A673 (cell line): ENCODE measurements at regions not wholly inside any gene's neighbourhood (a gene's known extent, or its start where the extent isn't known, plus 50 kb on each side); places are given as distances from the start of the nearest gene placed in this dataset.

Experiments used
- BruUV-seq: library from RNA; stranded (reverse); fragments of 400-500 nt; replicated peaks from 2 replicates; lab custom pipeline; 2021; lab: Mats Ljungman, UMichigan
- CTCF ChIA-PET: fragments of 300-600 bp; sonication (Branson Sonifier 250); formaldehyde crosslinking; loops from one replicate; lab custom pipeline; 2022; ENCODE audit warnings: antibody characterized with exemption; lab: Charles Lee
- POLR2A ChIA-PET: fragments of 300-600 bp; sonication (Branson Sonifier 250); formaldehyde crosslinking; loops from one replicate; lab custom pipeline; 2022; ENCODE audit warnings: antibody characterized with exemption; ENCODE audit not compliant: low non-redundant PET; lab: Charles Lee
- DNase-seq: peaks from one replicate; pipeline ENCODE4 v3.0.0-alpha.2; 2015; ENCODE audit warnings: low spot score
- H3K27ac ChIP-seq: fragments of 200-600 bp; sonication (generic); 2 replicates; pipeline ENCODE4 v1.5.1; 2016; ENCODE audit warnings: mixed run types, low read depth, mild to moderate bottlenecking, mixed read lengths, antibody characterized with exemption, low read length; ENCODE audit not compliant: poor library complexity, severe bottlenecking
- H3K27me3 ChIP-seq: fragments of 200-600 bp; sonication (generic); replicated peaks from 2 replicates; pipeline ENCODE4 v1.6.1; 2017; ENCODE audit warnings: mixed run types, low read depth, mild to moderate bottlenecking, mixed read lengths, antibody characterized with exemption, low read length; ENCODE audit not compliant: insufficient read depth, poor library complexity
- H3K36me3 ChIP-seq: fragments of 200-600 bp; sonication (generic); 2 replicates; pipeline ENCODE4 v1.6.1; 2016; ENCODE audit warnings: mixed run types, mild to moderate bottlenecking, mixed read lengths, antibody characterized with exemption, low read length; ENCODE audit not compliant: insufficient read depth, poor library complexity, severe bottlenecking
- H3K4me1 ChIP-seq: fragments of 200-600 bp; sonication (generic); 2 replicates; pipeline ENCODE4 v1.6.1; 2017; ENCODE audit warnings: mixed run types, mild to moderate bottlenecking, mixed read lengths, antibody characterized with exemption, low read length; ENCODE audit not compliant: insufficient read depth, poor library complexity, severe bottlenecking
- H3K4me3 ChIP-seq: fragments of 200-600 bp; sonication (generic); 2 replicates; pipeline ENCODE4 v1.5.1; 2016; ENCODE audit warnings: low read depth, mixed run types, mild to moderate bottlenecking, mixed read lengths, low read length; ENCODE audit not compliant: poor library complexity, severe bottlenecking
- H3K9me3 ChIP-seq: fragments of 200-600 bp; sonication (generic); 2 replicates; pipeline ENCODE4 v1.6.1; 2016; ENCODE audit warnings: mixed run types, low read depth, mild to moderate bottlenecking, mixed read lengths, antibody characterized with exemption, low read length; ENCODE audit not compliant: poor library complexity, severe bottlenecking
- EZH2 ChIP-seq: fragments of 200-600 bp; sonication (generic); IDR thresholded peaks from 2 replicates; pipeline ENCODE4 v1.6.1; 2017; ENCODE audit warnings: borderline replicate concordance, low read depth, mild to moderate bottlenecking, mixed read lengths, antibody characterized with exemption, low read length; ENCODE audit not compliant: poor library complexity, severe bottlenecking
- intact Hi-C: fragments of 100-400 bp; cut with micrococcal nuclease; formaldehyde crosslinking; loops from one replicate; pipeline ENCODE4 v1.10.0; 2022; ENCODE audit not compliant: unreplicated experiment
- TF ChIP-seq, protein P1 (sequence below): fragments of 300-800, 200-600 bp; sonication (generic); conservative IDR thresholded peaks from 2 replicates; pipeline ENCODE4 v1.5.1; 2017; ENCODE audit warnings: low read depth, mild to moderate bottlenecking, antibody characterized with exemption, low read length, moderate library complexity, mixed read lengths

DNA sequence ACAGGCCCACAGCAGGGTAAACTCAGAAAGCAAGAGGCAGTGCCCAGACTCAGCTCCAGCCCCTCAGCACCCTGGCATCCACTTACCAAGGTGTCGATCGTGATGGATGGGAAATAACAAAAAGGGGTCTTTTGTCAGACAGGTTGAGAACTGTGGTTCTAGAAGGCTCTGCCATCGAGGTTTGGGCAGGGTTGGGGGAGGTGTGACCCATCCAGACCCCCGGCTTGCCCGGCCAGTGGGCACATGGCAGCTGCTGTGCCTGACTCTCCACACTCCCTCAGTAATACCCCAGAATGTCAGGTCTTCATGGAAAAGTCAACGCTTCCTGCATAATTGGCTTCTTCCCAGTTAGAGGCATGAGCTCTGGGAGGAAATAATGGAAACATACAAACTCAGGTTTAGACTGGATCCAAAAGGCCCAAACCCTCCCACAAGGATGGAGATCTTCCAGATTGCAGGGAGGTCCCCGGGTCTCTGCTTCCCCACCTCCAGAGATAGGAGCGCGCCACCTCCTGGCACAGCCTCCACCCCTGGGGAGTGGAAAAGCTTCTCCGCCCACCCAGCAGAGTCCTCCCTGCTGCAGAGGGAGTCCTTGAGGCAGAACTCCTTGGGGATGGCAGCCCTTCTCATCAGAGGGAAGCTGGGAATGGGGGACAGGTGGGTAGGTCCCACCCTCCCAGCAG lies 149.8 kb upstream of the IQSEC1 start:
- POLR2A ChIA-PET, result no interaction called here
- Histone ChIP-seq H3K27ac (no peak overlapping the region), H3K4me3 (no peak overlapping the region), H3K4me1 (no peaks in the 10 kb centered on the region), H3K9me3 (no peaks in the 10 kb centered on the region), H3K36me3 (no peaks in the 10 kb centered on the region), H3K27me3 (no peaks in the 10 kb centered on the region)
- CTCF ChIA-PET, result no interaction called here
- no peak for DNase-seq
- no TSS peak for BruUV-seq
- TF ChIP-seq, protein P1, sequence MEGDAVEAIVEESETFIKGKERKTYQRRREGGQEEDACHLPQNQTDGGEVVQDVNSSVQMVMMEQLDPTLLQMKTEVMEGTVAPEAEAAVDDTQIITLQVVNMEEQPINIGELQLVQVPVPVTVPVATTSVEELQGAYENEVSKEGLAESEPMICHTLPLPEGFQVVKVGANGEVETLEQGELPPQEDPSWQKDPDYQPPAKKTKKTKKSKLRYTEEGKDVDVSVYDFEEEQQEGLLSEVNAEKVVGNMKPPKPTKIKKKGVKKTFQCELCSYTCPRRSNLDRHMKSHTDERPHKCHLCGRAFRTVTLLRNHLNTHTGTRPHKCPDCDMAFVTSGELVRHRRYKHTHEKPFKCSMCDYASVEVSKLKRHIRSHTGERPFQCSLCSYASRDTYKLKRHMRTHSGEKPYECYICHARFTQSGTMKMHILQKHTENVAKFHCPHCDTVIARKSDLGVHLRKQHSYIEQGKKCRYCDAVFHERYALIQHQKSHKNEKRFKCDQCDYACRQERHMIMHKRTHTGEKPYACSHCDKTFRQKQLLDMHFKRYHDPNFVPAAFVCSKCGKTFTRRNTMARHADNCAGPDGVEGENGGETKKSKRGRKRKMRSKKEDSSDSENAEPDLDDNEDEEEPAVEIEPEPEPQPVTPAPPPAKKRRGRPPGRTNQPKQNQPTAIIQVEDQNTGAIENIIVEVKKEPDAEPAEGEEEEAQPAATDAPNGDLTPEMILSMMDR, result no peak
- no peak for TF ChIP-seq EZH2
- intact Hi-C loops, result no loop called here

DNA sequence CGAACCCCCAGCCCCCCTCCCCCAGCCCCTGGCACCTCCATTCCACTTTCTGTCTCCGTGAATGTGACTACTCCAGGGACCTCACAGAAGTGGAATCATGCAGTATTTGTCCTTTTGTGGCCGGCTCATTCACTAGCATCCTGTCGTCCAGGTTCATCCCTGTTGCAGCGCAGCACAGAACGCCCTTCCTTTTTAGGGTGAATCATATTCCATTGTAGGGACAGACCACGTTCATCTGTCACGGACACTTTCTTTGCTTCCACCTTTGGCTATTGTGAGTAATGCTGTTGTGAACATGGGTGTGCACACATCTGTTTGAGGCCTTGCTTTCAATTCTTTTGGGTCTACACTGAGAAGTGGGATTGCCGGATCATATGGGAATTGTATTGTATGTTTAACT lies 148.9 kb upstream of the IQSEC1 start:
- intact Hi-C loops, result no loop called here
- H3K36me3 ChIP-seq, result no peaks in the 10 kb centered on the region
- ChIA-PET POLR2A (no interaction called here), CTCF (no interaction called here)
- no peak for DNase-seq
- no peaks in the 10 kb centered on the region for H3K4me1 ChIP-seq
- H3K9me3 ChIP-seq, result no peaks in the 10 kb centered on the region
- TF ChIP-seq, protein P1, result no peak
- no peak for TF ChIP-seq EZH2
- H3K4me3 ChIP-seq, result no peak overlapping the region
- H3K27ac ChIP-seq, result no peak overlapping the region
- no peaks in the 10 kb centered on the region for H3K27me3 ChIP-seq
- BruUV-seq, result no TSS peak

DNA sequence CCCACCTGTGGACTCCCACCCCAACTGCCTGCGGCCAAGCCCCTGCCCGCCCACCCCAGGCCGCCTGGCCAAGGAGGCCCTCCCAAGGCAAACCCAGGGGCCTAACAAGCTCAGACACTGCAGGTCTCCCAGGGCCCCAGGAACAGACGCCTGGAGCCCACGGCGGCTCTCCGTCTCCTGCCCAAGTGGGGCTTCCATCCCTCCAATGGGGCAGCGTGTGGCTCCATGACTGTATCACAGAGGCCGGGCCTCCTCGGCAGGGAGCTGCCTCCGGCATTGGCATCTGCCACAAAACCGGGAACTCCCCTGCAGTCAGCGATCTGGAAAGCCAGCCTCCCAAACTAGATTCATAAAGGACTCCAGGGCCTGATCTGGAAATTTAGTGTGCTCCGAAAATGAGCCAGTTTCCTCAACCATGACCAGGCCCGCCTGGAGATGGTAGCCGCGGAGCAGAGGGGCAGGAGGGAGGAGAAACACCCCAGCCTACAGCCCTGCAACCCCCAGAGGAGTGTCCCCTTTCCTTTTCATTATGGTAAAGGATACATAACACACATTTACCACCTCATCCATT lies 148.3 kb upstream of the IQSEC1 start:
- no TSS peak for BruUV-seq
- H3K4me1 ChIP-seq, result no peaks in the 10 kb centered on the region
- ChIA-PET POLR2A (no interaction called here), CTCF (no interaction called here)
- H3K27ac ChIP-seq, result no peak overlapping the region
- TF ChIP-seq, protein P1, result no peak
- TF ChIP-seq EZH2, result no peak
- no peaks in the 10 kb centered on the region for H3K9me3 ChIP-seq
- H3K36me3 ChIP-seq, result no peaks in the 10 kb centered on the region
- no peak for DNase-seq
- no peaks in the 10 kb centered on the region for H3K27me3 ChIP-seq
- no peak overlapping the region for H3K4me3 ChIP-seq
- intact Hi-C loops, result no loop called here
